OCI-LY7 (cell line): ENCODE measurements at regions not wholly inside any gene's neighbourhood (a gene's known extent, or its start where the extent isn't known, plus 50 kb on each side); places are given as distances from the start of the nearest gene placed in this dataset.
A peak's percentile ranks its signal among the peaks of the same experiment; 100 is the strongest.

Experiments used
- BruUV-seq: library from RNA; stranded (reverse); fragments of 400-500 nt; replicated peaks from 2 replicates; lab custom pipeline; 2021; lab: Mats Ljungman, UMichigan
- CTCF ChIA-PET: fragments of 300-600 bp; sonication (Branson Sonifier 250); formaldehyde crosslinking; loops from one replicate; lab custom pipeline; 2022; ENCODE audit warnings: antibody characterized with exemption; ENCODE audit not compliant: unreplicated experiment; lab: Charles Lee
- POLR2A ChIA-PET: fragments of 300-600 bp; sonication (Branson Sonifier 250); formaldehyde crosslinking; loops from one replicate; lab custom pipeline; 2022; ENCODE audit warnings: antibody characterized with exemption; lab: Charles Lee
- DNase-seq: peaks from one replicate; pipeline ENCODE4 v3.0.0-alpha.2; 2015; ENCODE audit warnings: low spot score
- H2AFZ ChIP-seq: fragments of 200-600 bp; sonication (generic), shearing (Covaris generic); 2 replicates; pipeline ENCODE4 v1.6.1; 2014; ENCODE audit warnings: mild to moderate bottlenecking, antibody characterized with exemption, low read length, moderate library complexity
- H3K27ac ChIP-seq: fragments of 200-600 bp; sonication (generic); 2 replicates; pipeline ENCODE4 v1.5.1; 2014; ENCODE audit warnings: mixed run types, low read depth, mild to moderate bottlenecking, moderate library complexity, low read length, inconsistent platforms; ENCODE audit not compliant: poor library complexity, severe bottlenecking
- H3K36me3 ChIP-seq: fragments of 200-600 bp; sonication (generic); 2 replicates; pipeline ENCODE4 v1.6.1; 2014; ENCODE audit warnings: mild to moderate bottlenecking, antibody characterized with exemption, low read length, moderate library complexity, mixed read lengths; ENCODE audit not compliant: insufficient read depth
- H3K4me1 ChIP-seq: fragments of 200-600 bp; sonication (generic); 2 replicates; pipeline ENCODE4 v1.5.1; 2014; ENCODE audit warnings: mild to moderate bottlenecking, low read length; ENCODE audit not compliant: insufficient read depth, poor library complexity, severe bottlenecking
- H3K4me2 ChIP-seq: fragments of 200-600 bp; sonication (generic); 2 replicates; pipeline ENCODE4 v1.6.1; 2014; ENCODE audit warnings: mild to moderate bottlenecking, low read length
- H3K4me3 ChIP-seq: fragments of 200-600 bp; sonication (generic); 2 replicates; pipeline ENCODE4 v1.5.1; 2014; ENCODE audit warnings: mild to moderate bottlenecking, low read depth, low read length; ENCODE audit not compliant: poor library complexity, severe bottlenecking
- H3K79me2 ChIP-seq: fragments of 200-600 bp; sonication (generic); 2 replicates; pipeline ENCODE4 v1.6.1; 2016; ENCODE audit warnings: low read depth, mild to moderate bottlenecking, low read length, moderate library complexity, mixed read lengths; ENCODE audit not compliant: insufficient read depth
- H3K9me2 ChIP-seq: fragments of 200-600 bp; sonication (generic); 2 replicates; pipeline ENCODE4 v1.6.1; 2016; ENCODE audit warnings: mild to moderate bottlenecking, low read length, mixed read lengths; ENCODE audit not compliant: insufficient read depth
- H3K9me3 ChIP-seq: fragments of 200-600 bp; sonication (generic); 2 replicates; pipeline ENCODE4 v1.6.1; 2014; ENCODE audit warnings: mild to moderate bottlenecking, mixed run types, low read length, mixed read lengths
- H4K20me1 ChIP-seq: fragments of 200-600 bp; sonication (generic); 2 replicates; pipeline ENCODE4 v1.6.1; 2014; ENCODE audit warnings: mild to moderate bottlenecking, antibody characterized with exemption, low read length, moderate library complexity, mixed read lengths; ENCODE audit not compliant: insufficient read depth
- CTCF ChIP-seq: fragments of 200-600 bp; sonication (generic); conservative IDR thresholded peaks from 2 replicates; pipeline ENCODE4 v1.5.1; 2014; ENCODE audit warnings: mild to moderate bottlenecking, antibody characterized with exemption, low read length, moderate library complexity, mixed read lengths
- EZH2phosphoT487 ChIP-seq: fragments of 200-600 bp; sonication (generic); IDR thresholded peaks from 2 replicates; pipeline ENCODE4 v1.6.1; 2018; ENCODE audit warnings: low read depth, borderline replicate concordance, mild to moderate bottlenecking, mixed run types, antibody characterized with exemption, low read length, moderate library complexity, mixed read lengths
- intact Hi-C: fragments of 100-400 bp; cut with micrococcal nuclease; formaldehyde crosslinking; loops from one replicate; pipeline ENCODE4 v1.10.0; 2022; ENCODE audit not compliant: unreplicated experiment

GRCh38 chr6:90940812-90941481, 354.1 kb upstream of the MAP3K7 start:
- Histone ChIP-seq H3K36me3 (no peaks in the 10 kb centered on the region), H3K79me2 (no peaks in the 10 kb centered on the region), H2AFZ (peak overlapping the region; percentile 90), H3K27ac (no peak overlapping the region), H4K20me1 (no peaks in the 10 kb centered on the region), H3K4me1 (no peaks in the 10 kb centered on the region), H3K4me3 (peak overlapping the region; percentile 46), H3K4me2 (peak overlapping the region; percentile 57), H3K9me2 (no peaks in the 10 kb centered on the region), H3K9me3 (no peaks in the 10 kb centered on the region)
- BruUV-seq: no TSS peak
- POLR2A ChIA-PET: interaction anchor here (0.6 to 1.0 kb wide), 4 partner anchors 9 to 312 kb away, joined by 3 to 4 read pairs (median 4); no protein-coding TSS in a partner anchor
- TF ChIP-seq CTCF (peak; percentile 90), EZH2phosphoT487 (no peak)
- DNase-seq: peak; percentile 83
- intact Hi-C loops: loop anchor here (5.0 to 10.0 kb wide), 2 partner anchors 141 to 344 kb away; no protein-coding TSS in a partner anchor
- CTCF ChIA-PET: interaction anchor here (0.6 to 1.2 kb wide), 5 partner anchors 13 to 601 kb away, joined by 3 to 6 read pairs (median 3); no protein-coding TSS in a partner anchor

- H3K9me3 ChIP-seq: no peaks in the 10 kb centered on the region
- no peaks in the 10 kb centered on the region for H3K9me2 ChIP-seq
- intact Hi-C loops: loop anchor here (5.0 to 10.0 kb wide), 2 partner anchors 142 to 345 kb away; no protein-coding TSS in a partner anchor
- H3K27ac ChIP-seq: no peak overlapping the region
- ChIA-PET POLR2A (no interaction called here), CTCF (interaction anchor here (1.0 to 1.2 kb wide), 3 partner anchors 12 to 20 kb away, joined by 3 to 6 read pairs (median 3); no protein-coding TSS in a partner anchor)
- no peak for DNase-seq
- no peaks in the 10 kb centered on the region for H3K79me2 ChIP-seq
- H3K4me1 ChIP-seq: no peaks in the 10 kb centered on the region
- TF ChIP-seq EZH2phosphoT487 (no peak), CTCF (no peak)
- H2AFZ ChIP-seq: 0 out of 2 replicates have a peak overlapping the region, but pooled peaks have one; percentile 90
- H3K4me3 ChIP-seq: no peak overlapping the region
- H4K20me1 ChIP-seq: no peaks in the 10 kb centered on the region
- no peaks in the 10 kb centered on the region for H3K36me3 ChIP-seq
- no peak overlapping the region for H3K4me2 ChIP-seq
- BruUV-seq: no TSS peak
These were observed 353.0 kb upstream of the MAP3K7 start for GRCh38 chr6:90939906-90940305.

- H4K20me1 ChIP-seq: no peaks in the 10 kb centered on the region
- H3K4me2 ChIP-seq: no peak overlapping the region
- no peak overlapping the region for H2AFZ ChIP-seq
- no TSS peak for BruUV-seq
- H3K4me1 ChIP-seq: no peaks in the 10 kb centered on the region
- H3K9me2 ChIP-seq: no peaks in the 10 kb centered on the region
- no peaks in the 10 kb centered on the region for H3K79me2 ChIP-seq
- CTCF ChIA-PET: no interaction called here
- no peak overlapping the region for H3K4me3 ChIP-seq
- no peaks in the 10 kb centered on the region for H3K36me3 ChIP-seq
- DNase-seq: no peak
- intact Hi-C loops: no loop called here
- POLR2A ChIA-PET: no interaction called here
- no peaks in the 10 kb centered on the region for H3K9me3 ChIP-seq
- TF ChIP-seq CTCF (no peak), EZH2phosphoT487 (no peak)
- no peak overlapping the region for H3K27ac ChIP-seq
These were observed 351.2 kb upstream of the MAP3K7 start for GRCh38 chr6:90938122-90938521.
